Stimulated activated effector memory CD8-positive, alpha-beta T cell treated with anti-CD3 and anti-CD28 coated beads, Interleukin-12 subunit alpha, Interleukin-12 subunit beta, amount 100 ng/mL, for 72 hours (primary cell): ENCODE measurements at regions not wholly inside any gene's neighbourhood (a gene's known extent, or its start where the extent isn't known, plus 50 kb on each side); places are given as distances from the start of the nearest gene placed in this dataset.
A peak's percentile ranks its signal among the peaks of the same experiment; 100 is the strongest.

Experiments used
- ATAC-seq: fragments of 150-1000 bp; cut with Tn5 transposase; 2 replicates; pipeline ENCODE4 v1.10.0; 2021
- DNase-seq, 2 donors: peaks; one replicate each; pipeline ENCODE4 v3.0.0; 2021 to 2022; ENCODE audit warnings: low spot score in 2 of 2
- H3K27ac Mint-ChIP-seq: one replicate; pipeline ENCODE4 v1.8.0; 2022; ENCODE audit warnings: mild to moderate bottlenecking, mixed read lengths
- H3K36me3 Mint-ChIP-seq: one replicate; pipeline ENCODE4 v1.8.0; 2022; ENCODE audit warnings: mild to moderate bottlenecking, mixed read lengths
- H3K4me1 Mint-ChIP-seq: one replicate; pipeline ENCODE4 v1.8.0; 2022; ENCODE audit warnings: mixed read lengths
- H3K4me3 Mint-ChIP-seq: one replicate; pipeline ENCODE4 v1.8.0; 2022; ENCODE audit warnings: mild to moderate bottlenecking, mixed read lengths
- H3K9me3 Mint-ChIP-seq: one replicate; pipeline ENCODE4 v1.8.0; 2022; ENCODE audit warnings: mixed read lengths

- Mint-ChIP-seq H3K36me3 (no peaks in the 10 kb centered on the region), H3K4me1 (no peaks in the 10 kb centered on the region), H3K27ac (no peak overlapping the region), H3K9me3 (peaks cover 12% of the 10 kb centered on the region), H3K4me3 (no peak overlapping the region)
- DNase-seq (no peak), ATAC-seq (no peak)
Measured at GRCh38 chr16:64596196-64596595, 525.7 kb downstream of the CDH11 start.

GRCh38 chr16:64590513-64590912 is 531.4 kb downstream of the CDH11 start:
- no peak for DNase-seq
- H3K4me3 Mint-ChIP-seq = no peak overlapping the region
- no peaks in the 10 kb centered on the region for H3K36me3 Mint-ChIP-seq
- H3K4me1 Mint-ChIP-seq = no peaks in the 10 kb centered on the region
- no peak for ATAC-seq
- peaks cover 17% of the 10 kb centered on the region for H3K9me3 Mint-ChIP-seq
- H3K27ac Mint-ChIP-seq = no peak overlapping the region

- Mint-ChIP-seq H3K9me3 (peaks cover 19% of the 10 kb centered on the region), H3K4me3 (no peak overlapping the region), H3K36me3 (no peaks in the 10 kb centered on the region), H3K4me1 (no peaks in the 10 kb centered on the region), H3K27ac (no peak overlapping the region)
- ATAC-seq (no peak), DNase-seq (no peak)
Measured at GRCh38 chr16:64589836-64590235, 532.0 kb downstream of the CDH11 start.

- H3K9me3 Mint-ChIP-seq = peaks cover 22% of the 10 kb centered on the region
- DNase-seq (no peak), ATAC-seq (no peak)
- no peak overlapping the region for H3K4me3 Mint-ChIP-seq
- H3K36me3 Mint-ChIP-seq = no peaks in the 10 kb centered on the region
- H3K27ac Mint-ChIP-seq = no peak overlapping the region
- H3K4me1 Mint-ChIP-seq = no peaks in the 10 kb centered on the region
Measured at GRCh38 chr16:64586781-64587180, 535.1 kb downstream of the CDH11 start.

- no peak overlapping the region for H3K4me3 Mint-ChIP-seq
- H3K4me1 Mint-ChIP-seq = no peaks in the 10 kb centered on the region
- no peaks in the 10 kb centered on the region for H3K36me3 Mint-ChIP-seq
- no peak overlapping the region for H3K27ac Mint-ChIP-seq
- peaks cover 31% of the 10 kb centered on the region for H3K9me3 Mint-ChIP-seq
- no peak for ATAC-seq
- no peak for DNase-seq
Measured at GRCh38 chr16:64585367-64585766, 536.5 kb downstream of the CDH11 start.

GRCh38 chr16:64580558-64580957 is 541.3 kb downstream of the CDH11 start:
- ATAC-seq = no peak
- Mint-ChIP-seq H3K9me3 (peaks cover 21% of the 10 kb centered on the region), H3K27ac (no peak overlapping the region), H3K4me3 (no peak overlapping the region), H3K36me3 (no peaks in the 10 kb centered on the region), H3K4me1 (no peaks in the 10 kb centered on the region)
- no peak for DNase-seq

GRCh38 chr16:64579712-64580111 is 542.2 kb downstream of the CDH11 start:
- H3K4me3 Mint-ChIP-seq = no peak overlapping the region
- no peak for DNase-seq
- peaks cover 17% of the 10 kb centered on the region for H3K9me3 Mint-ChIP-seq
- no peak for ATAC-seq
- no peak overlapping the region for H3K27ac Mint-ChIP-seq
- no peaks in the 10 kb centered on the region for H3K4me1 Mint-ChIP-seq
- H3K36me3 Mint-ChIP-seq = no peaks in the 10 kb centered on the region

GRCh38 chr16:64545768-64546167 is 576.1 kb downstream of the CDH11 start:
- no peaks in the 10 kb centered on the region for H3K36me3 Mint-ChIP-seq
- no peak overlapping the region for H3K4me3 Mint-ChIP-seq
- DNase-seq = no peak
- H3K9me3 Mint-ChIP-seq = peaks cover 20% of the 10 kb centered on the region
- H3K4me1 Mint-ChIP-seq = no peaks in the 10 kb centered on the region
- no peak overlapping the region for H3K27ac Mint-ChIP-seq
- ATAC-seq = no peak

- ATAC-seq (no peak), DNase-seq (no peak)
- Mint-ChIP-seq H3K9me3 (peaks cover 20% of the 10 kb centered on the region), H3K4me3 (no peak overlapping the region), H3K36me3 (no peaks in the 10 kb centered on the region), H3K27ac (no peak overlapping the region), H3K4me1 (no peaks in the 10 kb centered on the region)
Measured at GRCh38 chr16:64544859-64545258, 577.0 kb downstream of the CDH11 start.

- Mint-ChIP-seq H3K4me3 (no peak overlapping the region), H3K36me3 (no peaks in the 10 kb centered on the region)
- no peak for ATAC-seq
Measured at GRCh38 chr16:64543441-64543840, 578.4 kb downstream of the CDH11 start.

GRCh38 chr16:64543031-64543430 is 578.8 kb downstream of the CDH11 start:
- peaks cover 19% of the 10 kb centered on the region for H3K9me3 Mint-ChIP-seq
- no peak overlapping the region for H3K4me3 Mint-ChIP-seq
- H3K4me1 Mint-ChIP-seq = no peaks in the 10 kb centered on the region
- DNase-seq = no peak
- ATAC-seq = no peak
- no peak overlapping the region for H3K27ac Mint-ChIP-seq
- no peaks in the 10 kb centered on the region for H3K36me3 Mint-ChIP-seq

More at GRCh38 chr16:64543441-64543840, 578.4 kb downstream of the CDH11 start:
- Mint-ChIP-seq H3K9me3 (peaks cover 19% of the 10 kb centered on the region), H3K4me1 (no peaks in the 10 kb centered on the region), H3K27ac (no peak overlapping the region)
- no peak for DNase-seq

GRCh38 chr16:64542152-64542551 is 579.7 kb downstream of the CDH11 start:
- no peak for ATAC-seq
- Mint-ChIP-seq H3K4me1 (no peaks in the 10 kb centered on the region), H3K9me3 (peaks cover 17% of the 10 kb centered on the region), H3K36me3 (no peaks in the 10 kb centered on the region), H3K4me3 (no peak overlapping the region), H3K27ac (no peak overlapping the region)
- no peak for DNase-seq

- H3K4me3 Mint-ChIP-seq = no peak overlapping the region
- peaks cover 15% of the 10 kb centered on the region for H3K9me3 Mint-ChIP-seq
- H3K36me3 Mint-ChIP-seq = no peaks in the 10 kb centered on the region
- no peaks in the 10 kb centered on the region for H3K4me1 Mint-ChIP-seq
- no peak for DNase-seq
- ATAC-seq = no peak
- H3K27ac Mint-ChIP-seq = no peak overlapping the region
Measured at GRCh38 chr16:64541621-64542020, 580.2 kb downstream of the CDH11 start.

- Mint-ChIP-seq H3K9me3 (peaks cover 13% of the 10 kb centered on the region), H3K27ac (no peak overlapping the region), H3K4me3 (no peak overlapping the region), H3K4me1 (no peaks in the 10 kb centered on the region), H3K36me3 (no peaks in the 10 kb centered on the region)
- no peak for DNase-seq
- no peak for ATAC-seq
Measured at GRCh38 chr16:64540434-64540833, 581.4 kb downstream of the CDH11 start.

GRCh38 chr16:64539811-64540371 is 582.0 kb downstream of the CDH11 start:
- Mint-ChIP-seq H3K4me1 (no peaks in the 10 kb centered on the region), H3K27ac (no peak overlapping the region), H3K36me3 (no peaks in the 10 kb centered on the region), H3K4me3 (no peak overlapping the region), H3K9me3 (peaks cover 14% of the 10 kb centered on the region)
- ATAC-seq (peak; percentile 26), DNase-seq (no peak)

GRCh38 chr16:64534180-64534780 is 587.6 kb downstream of the CDH11 start:
- H3K9me3 Mint-ChIP-seq = peaks cover 32% of the 10 kb centered on the region

More at GRCh38 chr16:64534180-64534780, 587.6 kb downstream of the CDH11 start:
- no peaks in the 10 kb centered on the region for H3K36me3 Mint-ChIP-seq
- H3K27ac Mint-ChIP-seq = no peak overlapping the region
- DNase-seq (no peak), ATAC-seq (no peak)
- no peaks in the 10 kb centered on the region for H3K4me1 Mint-ChIP-seq
- no peak overlapping the region for H3K4me3 Mint-ChIP-seq
